ENCODE measurements at regions not wholly inside any gene's neighbourhood (a gene's known extent, or its start where the extent isn't known, plus 50 kb on each side); places are given as distances from the start of the nearest gene placed in this dataset.

GRCh38 chr13:83272652-83273240, 609.5 kb downstream of the SLITRK1 start:
- H3K79me2 ChIP-seq (ENCODE audit: insufficient read depth, low read length): no peaks in the 10 kb centered on the region
- no peaks in the 10 kb centered on the region for H3K36me3 ChIP-seq (replicated peaks in 1 of 2; ENCODE audit: control insufficient read depth in 1 of 2, insufficient read depth in 2 of 2, low read length in 2 of 2)
- H2AFZ ChIP-seq (ENCODE audit: insufficient read depth, low read depth, low read length, poor library complexity, severe bottlenecking): no peak overlapping the region
- H3K27ac Mint-ChIP-seq: no peak overlapping the region
- H3K27me3 Mint-ChIP-seq (ENCODE audit: low read depth in 3 of 3): no peaks in the 10 kb centered on the region
- peaks cover 0 to 6% (median 2%) of the 10 kb centered on the region in 7 donors for H3K9me3 Mint-ChIP-seq
- no peak overlapping the region for H3K27ac ChIP-seq (ENCODE audit: low read depth in 1 of 2, low read length in 2 of 2)
- TF ChIP-seq CTCF (IDR thresholded peaks at IDR 0.05): no peak
- H3K9ac ChIP-seq (ENCODE audit: insufficient read depth, low read length, poor library complexity, severe bottlenecking): no peak overlapping the region
- no peak overlapping the region for H3K4me2 ChIP-seq (replicated peaks; ENCODE audit: extremely low read depth, low read length, poor library complexity, severe bottlenecking)
- DNase-seq: no peak
- H3K4me1 ChIP-seq (ENCODE audit: control insufficient read depth in 1 of 2, insufficient read depth in 2 of 2, low read length in 2 of 2): no peaks in the 10 kb centered on the region
- no peaks in the 10 kb centered on the region for H3K27me3 ChIP-seq (ENCODE audit: control insufficient read depth in 2 of 2, insufficient read depth in 2 of 2, low read length in 2 of 2)
- H3K36me3 Mint-ChIP-seq: no peaks in the 10 kb centered on the region
- H4K20me1 ChIP-seq (ENCODE audit: insufficient read depth, low read length): no peaks in the 10 kb centered on the region
- no peaks in the 10 kb centered on the region for H3K4me1 Mint-ChIP-seq
- H3K9me3 ChIP-seq (replicated peaks in 1 of 2; ENCODE audit: control insufficient read depth in 1 of 2, insufficient read depth in 1 of 2, low read length in 2 of 2): peaks cover 5 to 7% of the 10 kb centered on the region in 2 donors
- H3K4me3 ChIP-seq (replicated peaks in 1 of 3; ENCODE audit: low read depth in 2 of 3, low read length in 3 of 3): no peak overlapping the region
- intact Hi-C loops (cut with micrococcal nuclease): no loop called here
- no peak overlapping the region for H3K4me3 Mint-ChIP-seq
- WGBS (ENCODE audit: insufficient coverage): no CpG with 5 or more reads among the region's 1 CpG

GRCh38 chr13:83272076-83272475, 610.2 kb downstream of the SLITRK1 start:
- no peak for DNase-seq
- Histone ChIP-seq H3K4me3 (replicated peaks in 1 of 3; ENCODE audit: low read depth in 2 of 3, low read length in 3 of 3) (no peak overlapping the region), H3K79me2 (ENCODE audit: insufficient read depth, low read length) (no peaks in the 10 kb centered on the region), H3K27ac (ENCODE audit: low read depth in 1 of 2, low read length in 2 of 2) (no peak overlapping the region), H3K36me3 (replicated peaks in 1 of 2; ENCODE audit: control insufficient read depth in 1 of 2, insufficient read depth in 2 of 2, low read length in 2 of 2) (no peaks in the 10 kb centered on the region), H3K27me3 (ENCODE audit: control insufficient read depth in 2 of 2, insufficient read depth in 2 of 2, low read length in 2 of 2) (no peaks in the 10 kb centered on the region), H2AFZ (ENCODE audit: insufficient read depth, low read depth, low read length, poor library complexity, severe bottlenecking) (no peak overlapping the region), H4K20me1 (ENCODE audit: insufficient read depth, low read length) (no peaks in the 10 kb centered on the region), H3K4me2 (replicated peaks; ENCODE audit: extremely low read depth, low read length, poor library complexity, severe bottlenecking) (no peak overlapping the region), H3K4me1 (ENCODE audit: control insufficient read depth in 1 of 2, insufficient read depth in 2 of 2, low read length in 2 of 2) (no peaks in the 10 kb centered on the region), H3K9ac (ENCODE audit: insufficient read depth, low read length, poor library complexity, severe bottlenecking) (no peak overlapping the region), H3K9me3 (replicated peaks in 1 of 2; ENCODE audit: control insufficient read depth in 1 of 2, insufficient read depth in 1 of 2, low read length in 2 of 2) (peaks cover 1 to 7% of the 10 kb centered on the region in 2 donors)
- Mint-ChIP-seq H3K4me3 (no peak overlapping the region), H3K36me3 (no peaks in the 10 kb centered on the region), H3K4me1 (no peaks in the 10 kb centered on the region), H3K27ac (no peak overlapping the region), H3K9me3 (peaks cover 0 to 5% (median 2%) of the 10 kb centered on the region in 7 donors), H3K27me3 (ENCODE audit: low read depth in 3 of 3) (no peaks in the 10 kb centered on the region)
- WGBS (ENCODE audit: insufficient coverage): no CpG with 5 or more reads among the region's 1 CpG
- TF ChIP-seq CTCF (IDR thresholded peaks at IDR 0.05): no peak
- intact Hi-C loops (cut with micrococcal nuclease): no loop called here

Data from CD14-positive monocyte (primary cell).